MG63 (cell line): ENCODE measurements at regions not wholly inside any gene's neighbourhood (a gene's known extent, or its start where the extent isn't known, plus 50 kb on each side); places are given as distances from the start of the nearest gene placed in this dataset.

Experiments used
- DNase-seq: peaks from one replicate; pipeline ENCODE4 v3.0.0-alpha.2; 2020
- H3K27me3 ChIP-seq: fragments of 250-450 bp; sonication (Bioruptor Pico); 2 replicates; pipeline ENCODE4 v1.5.1; 2020; ENCODE audit warnings: mild to moderate bottlenecking, moderate library complexity
- H3K36me3 ChIP-seq: fragments of 250-450 bp; sonication (Bioruptor Pico); 2 replicates; pipeline ENCODE4 v1.5.1; 2020; ENCODE audit warnings: mild to moderate bottlenecking, moderate library complexity
- H3K4me3 ChIP-seq: fragments of 250-450 bp; sonication (Bioruptor Pico); 2 replicates; pipeline ENCODE4 v1.5.1; 2020; ENCODE audit warnings: mild to moderate bottlenecking, moderate library complexity
- H3K9me3 ChIP-seq: fragments of 250-450 bp; sonication (Bioruptor Pico); 2 replicates; pipeline ENCODE4 v1.5.1; 2020; ENCODE audit warnings: mild to moderate bottlenecking, moderate library complexity

DNA sequence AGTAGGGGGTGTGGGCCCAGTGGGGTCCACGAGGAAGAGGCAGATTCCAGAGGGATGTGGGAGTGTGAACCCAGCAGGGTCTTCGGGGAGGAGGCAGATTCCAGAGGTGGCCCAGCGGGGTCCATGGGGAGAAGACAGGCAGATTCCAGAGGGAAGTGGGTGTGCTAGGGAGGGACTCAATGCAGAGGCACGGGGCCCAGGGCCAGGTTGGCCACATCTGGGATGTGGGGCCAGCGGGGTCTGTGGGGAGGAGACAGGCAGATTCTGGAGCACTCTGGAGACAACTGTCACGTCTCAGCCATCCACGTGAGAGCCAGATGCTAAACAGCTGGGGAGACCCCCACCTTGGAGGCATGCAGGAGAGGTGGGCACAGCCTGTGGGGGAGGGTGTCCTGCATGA lies 582.6 kb downstream of the TBC1D22A start:
- DNase-seq = no peak
- Histone ChIP-seq H3K4me3 (no peak overlapping the region), H3K36me3 (no peaks in the 10 kb centered on the region), H3K9me3 (no peaks in the 10 kb centered on the region), H3K27me3 (no peaks in the 10 kb centered on the region; the same call in none of the 2 replicates)

DNA sequence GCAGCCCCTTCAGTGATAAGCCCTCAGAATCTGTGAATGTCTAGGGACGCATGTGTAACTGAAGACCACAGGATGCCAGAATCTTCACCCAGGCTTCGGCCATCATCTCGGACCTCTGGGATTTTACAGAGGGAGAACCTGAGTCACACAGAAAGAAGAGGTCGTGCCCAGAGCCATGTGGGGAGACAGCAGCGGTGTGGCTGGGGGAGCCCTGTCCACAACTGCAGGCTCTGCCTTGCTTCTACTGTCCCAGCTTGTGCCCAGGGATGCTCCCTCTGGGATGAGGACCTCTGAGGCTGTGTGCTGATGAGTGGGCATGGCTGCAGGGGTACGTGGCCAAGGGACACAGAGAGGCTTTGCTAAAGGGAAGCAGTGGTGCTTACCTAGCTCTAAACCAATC lies 582.0 kb downstream of the TBC1D22A start:
- Histone ChIP-seq H3K9me3 (no peaks in the 10 kb centered on the region), H3K36me3 (no peaks in the 10 kb centered on the region), H3K27me3 (no peaks in the 10 kb centered on the region; the same call in 1 of the 2 replicates), H3K4me3 (no peak overlapping the region)
- no peak for DNase-seq

DNA sequence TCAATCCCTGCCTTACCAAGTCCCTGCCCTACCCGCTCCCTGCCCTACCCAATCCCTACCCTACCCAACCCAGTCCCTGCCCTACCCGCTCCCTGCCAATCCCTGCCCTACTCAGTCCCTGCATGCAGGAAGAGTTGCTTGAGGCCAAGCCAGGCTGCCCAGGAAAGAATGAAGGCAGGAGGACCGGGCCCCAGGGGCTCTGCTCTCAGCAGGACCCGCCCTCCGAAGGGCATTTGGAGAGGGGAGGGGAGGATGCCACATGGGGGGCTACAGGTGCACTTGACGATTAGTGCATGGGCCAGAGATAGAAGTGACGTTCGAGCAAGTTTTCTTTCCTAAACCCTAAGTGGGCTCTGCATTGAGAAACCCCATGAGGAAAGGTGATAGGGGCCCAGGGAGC lies 581.2 kb downstream of the TBC1D22A start:
- Histone ChIP-seq H3K4me3 (no peak overlapping the region), H3K36me3 (no peaks in the 10 kb centered on the region), H3K9me3 (no peaks in the 10 kb centered on the region), H3K27me3 (no peaks in the 10 kb centered on the region; the same call in 1 of the 2 replicates)
- no peak for DNase-seq

DNA sequence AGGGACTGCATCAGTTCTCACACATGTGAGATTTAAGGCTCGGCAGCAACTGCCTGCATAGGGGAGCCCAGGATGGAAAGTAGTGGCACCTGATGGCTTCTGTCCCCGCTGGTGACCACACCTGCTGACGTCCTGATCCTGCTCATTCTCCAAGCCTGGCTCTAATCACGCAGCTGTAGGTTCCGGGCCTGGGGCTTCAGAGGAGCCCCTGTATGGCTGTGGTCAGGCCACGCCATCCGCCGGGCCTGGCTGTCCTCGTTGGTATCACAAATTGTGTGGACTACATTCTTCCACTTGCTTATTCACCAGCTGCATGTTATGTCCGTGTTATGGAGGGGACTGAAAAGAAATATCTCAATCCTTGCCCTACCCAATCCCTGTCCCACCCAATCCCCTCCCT lies 580.0 kb downstream of the TBC1D22A start:
- no peak overlapping the region for H3K4me3 ChIP-seq
- no peaks in the 10 kb centered on the region; the same call in 1 of the 2 replicates for H3K27me3 ChIP-seq
- H3K36me3 ChIP-seq = no peaks in the 10 kb centered on the region
- H3K9me3 ChIP-seq = no peaks in the 10 kb centered on the region
- no peak for DNase-seq

DNA sequence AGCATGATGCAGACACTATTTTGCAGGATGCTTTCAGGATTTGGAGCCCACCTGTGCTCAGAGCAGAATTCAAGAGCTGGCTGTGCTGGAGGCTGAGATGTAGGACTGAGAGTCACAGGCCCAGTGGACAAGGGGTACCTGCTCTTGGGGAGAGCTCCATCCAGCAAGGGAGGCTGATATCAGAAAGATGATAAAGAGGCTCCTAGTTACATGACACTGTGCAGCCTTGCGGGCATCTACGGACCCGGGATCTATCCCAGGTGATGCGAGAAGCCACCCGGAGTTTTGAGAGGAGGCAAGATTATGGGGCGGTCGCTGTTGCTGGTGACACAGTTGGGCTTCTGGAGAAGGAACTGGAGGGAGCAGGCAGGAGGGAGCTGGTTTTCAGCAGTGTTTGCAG lies 579.0 kb downstream of the TBC1D22A start:
- H3K9me3 ChIP-seq = no peaks in the 10 kb centered on the region
- H3K4me3 ChIP-seq = no peak overlapping the region
- no peaks in the 10 kb centered on the region for H3K36me3 ChIP-seq
- DNase-seq = no peak
- H3K27me3 ChIP-seq = no peaks in the 10 kb centered on the region; the same call in 1 of the 2 replicates

DNA sequence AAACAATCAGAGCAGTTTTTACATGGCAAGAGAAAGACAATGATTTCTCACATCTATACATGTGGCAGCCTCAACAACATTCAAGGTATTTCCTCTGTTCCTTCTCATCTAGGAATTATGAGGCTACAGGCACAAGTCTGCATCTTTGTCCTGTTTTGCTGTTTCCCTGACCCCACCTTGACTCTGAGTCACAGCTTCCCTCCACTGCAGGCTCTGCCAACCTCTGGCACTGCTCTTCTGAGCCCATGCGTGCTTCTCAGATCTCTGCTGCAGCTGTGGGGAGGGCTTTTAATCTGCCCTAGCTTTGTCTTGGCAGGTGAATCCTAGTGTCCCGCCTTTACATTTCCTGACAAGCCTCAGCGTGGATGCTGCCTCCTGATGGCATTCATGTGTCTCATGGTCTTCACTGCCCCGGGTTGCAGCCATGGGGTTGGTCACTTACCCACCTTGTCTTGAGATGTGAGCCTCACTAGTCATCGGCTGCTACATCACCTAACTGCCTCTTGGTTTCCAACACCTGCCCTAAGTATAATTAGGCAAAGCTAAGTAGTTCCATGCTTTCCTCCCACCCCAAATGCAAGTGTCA lies 578.5 kb downstream of the TBC1D22A start:
- no peaks in the 10 kb centered on the region for H3K9me3 ChIP-seq
- no peaks in the 10 kb centered on the region; the same call in 1 of the 2 replicates for H3K27me3 ChIP-seq
- no peak overlapping the region for H3K4me3 ChIP-seq
- peak; percentile 17 for DNase-seq
- H3K36me3 ChIP-seq = no peaks in the 10 kb centered on the region

DNA sequence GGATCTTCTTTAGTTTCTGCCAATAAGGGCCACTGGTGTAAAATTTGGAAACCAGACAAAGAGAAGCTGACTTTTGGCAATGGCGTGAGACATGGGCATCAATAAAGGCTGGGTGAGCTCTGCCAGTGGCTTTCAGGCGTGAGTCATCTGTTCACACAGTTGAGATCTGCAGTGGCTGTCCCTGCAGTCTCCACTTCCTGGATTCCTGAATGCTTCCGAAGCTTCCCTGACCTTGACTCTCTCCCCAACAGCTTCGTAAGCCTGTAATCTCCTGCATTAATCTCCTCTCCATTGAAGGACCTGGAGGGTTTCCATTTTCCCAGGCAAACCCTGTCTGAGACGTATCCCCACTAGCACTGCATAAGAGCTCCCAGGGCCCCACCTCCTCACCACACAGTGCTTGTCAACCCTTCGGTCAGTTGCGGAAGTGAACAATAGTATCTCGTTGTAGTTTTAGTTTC lies 574.7 kb downstream of the TBC1D22A start:
- Histone ChIP-seq H3K27me3 (no peaks in the 10 kb centered on the region; the same call in 1 of the 2 replicates), H3K36me3 (no peaks in the 10 kb centered on the region), H3K9me3 (peaks cover 7% of the 10 kb centered on the region; the same call in 1 of the 2 replicates), H3K4me3 (peak overlapping the region; percentile 28)
- peak; percentile 91 for DNase-seq

DNA sequence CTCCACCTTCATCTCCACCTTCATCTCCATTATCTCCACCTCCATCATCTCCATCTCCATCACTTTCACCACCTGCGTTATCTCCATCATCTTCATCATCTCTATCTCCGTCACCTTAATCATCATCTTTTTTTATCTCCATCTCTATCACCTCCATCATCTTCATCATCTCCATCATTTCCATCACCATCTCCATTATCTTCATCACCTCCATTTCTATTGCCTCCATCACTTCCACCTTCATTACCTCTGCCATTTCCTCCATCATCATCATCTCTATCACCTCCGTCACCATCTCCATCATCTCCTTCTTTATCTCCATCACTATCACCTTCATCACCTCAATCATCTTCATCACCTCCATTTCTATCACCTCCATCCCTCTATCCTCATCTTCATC lies 573.5 kb downstream of the TBC1D22A start:
- DNase-seq = no peak
- no peaks in the 10 kb centered on the region for H3K36me3 ChIP-seq
- H3K4me3 ChIP-seq = no peak overlapping the region
- no peaks in the 10 kb centered on the region; the same call in 1 of the 2 replicates for H3K27me3 ChIP-seq
- H3K9me3 ChIP-seq = peaks cover 7% of the 10 kb centered on the region; the same call in 1 of the 2 replicates

DNA sequence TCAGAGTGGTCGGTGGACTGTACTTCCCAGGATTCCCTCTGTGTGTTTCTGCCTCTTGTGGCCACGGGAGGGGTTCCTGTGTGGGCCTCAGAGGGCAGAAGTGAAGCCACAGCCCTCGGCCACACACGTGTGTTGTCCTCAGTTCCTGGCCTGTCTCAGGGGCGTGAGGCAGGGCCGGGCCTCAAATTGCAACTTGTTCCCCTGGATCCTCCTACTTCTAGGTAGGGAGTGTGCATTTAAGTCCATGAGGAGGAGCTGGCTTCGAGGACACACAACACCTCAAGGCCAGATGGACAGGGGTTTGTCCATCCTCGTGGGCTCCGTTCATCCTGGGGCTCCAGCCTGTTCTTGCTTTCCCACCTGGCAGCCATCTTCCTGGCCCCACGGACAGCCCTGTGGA lies 573.0 kb downstream of the TBC1D22A start:
- no peak overlapping the region for H3K4me3 ChIP-seq
- DNase-seq = no peak
- no peaks in the 10 kb centered on the region for H3K36me3 ChIP-seq
- peaks cover 7% of the 10 kb centered on the region; the same call in 1 of the 2 replicates for H3K9me3 ChIP-seq
- H3K27me3 ChIP-seq = no peaks in the 10 kb centered on the region; the same call in 1 of the 2 replicates

DNA sequence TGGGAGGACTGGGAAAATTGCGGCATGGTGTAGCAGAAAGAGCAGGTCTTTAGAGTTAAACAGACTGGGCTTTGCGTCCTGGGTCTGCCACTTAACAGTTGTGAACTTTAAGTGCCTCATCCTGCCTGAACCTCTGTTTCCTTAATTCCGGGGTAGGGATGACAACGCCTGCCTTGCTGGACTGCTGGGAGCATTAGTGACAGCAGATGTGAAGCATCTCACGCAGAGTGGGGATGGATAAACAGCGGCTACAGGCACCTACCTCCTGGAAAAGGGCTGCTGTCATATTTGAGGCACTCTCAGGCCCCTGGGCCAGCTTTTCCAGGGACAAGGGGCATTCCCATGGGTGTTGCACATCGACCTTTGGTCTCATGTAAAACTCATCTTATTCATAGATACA lies 572.2 kb downstream of the TBC1D22A start:
- no peaks in the 10 kb centered on the region for H3K36me3 ChIP-seq
- no peaks in the 10 kb centered on the region for H3K27me3 ChIP-seq
- H3K9me3 ChIP-seq = peaks cover 7% of the 10 kb centered on the region; the same call in 1 of the 2 replicates
- no peak for DNase-seq
- no peak overlapping the region for H3K4me3 ChIP-seq

DNA sequence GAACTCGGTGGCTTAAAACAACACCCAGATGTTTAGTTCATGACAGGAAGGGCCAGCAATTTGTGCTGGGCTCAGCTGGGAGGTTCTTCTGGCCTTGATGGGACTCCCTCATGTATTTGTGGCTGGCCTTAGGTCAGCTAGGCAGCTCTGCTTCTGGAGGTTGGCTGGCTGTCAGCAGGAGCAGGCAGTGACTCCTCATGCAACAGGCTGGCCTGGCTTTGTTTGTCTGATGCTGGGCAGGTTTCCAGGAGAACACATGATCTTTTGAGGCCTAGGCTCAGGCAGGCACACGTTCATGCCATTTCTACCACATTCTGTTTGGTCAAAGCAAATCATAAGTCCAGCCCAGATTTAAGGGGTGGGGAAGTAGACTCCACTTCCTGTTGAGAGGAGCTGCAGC lies 571.2 kb downstream of the TBC1D22A start:
- H3K36me3 ChIP-seq = no peaks in the 10 kb centered on the region
- H3K4me3 ChIP-seq = no peak overlapping the region
- DNase-seq = peak; percentile 86
- H3K27me3 ChIP-seq = no peaks in the 10 kb centered on the region
- peaks cover 7% of the 10 kb centered on the region; the same call in 1 of the 2 replicates for H3K9me3 ChIP-seq

DNA sequence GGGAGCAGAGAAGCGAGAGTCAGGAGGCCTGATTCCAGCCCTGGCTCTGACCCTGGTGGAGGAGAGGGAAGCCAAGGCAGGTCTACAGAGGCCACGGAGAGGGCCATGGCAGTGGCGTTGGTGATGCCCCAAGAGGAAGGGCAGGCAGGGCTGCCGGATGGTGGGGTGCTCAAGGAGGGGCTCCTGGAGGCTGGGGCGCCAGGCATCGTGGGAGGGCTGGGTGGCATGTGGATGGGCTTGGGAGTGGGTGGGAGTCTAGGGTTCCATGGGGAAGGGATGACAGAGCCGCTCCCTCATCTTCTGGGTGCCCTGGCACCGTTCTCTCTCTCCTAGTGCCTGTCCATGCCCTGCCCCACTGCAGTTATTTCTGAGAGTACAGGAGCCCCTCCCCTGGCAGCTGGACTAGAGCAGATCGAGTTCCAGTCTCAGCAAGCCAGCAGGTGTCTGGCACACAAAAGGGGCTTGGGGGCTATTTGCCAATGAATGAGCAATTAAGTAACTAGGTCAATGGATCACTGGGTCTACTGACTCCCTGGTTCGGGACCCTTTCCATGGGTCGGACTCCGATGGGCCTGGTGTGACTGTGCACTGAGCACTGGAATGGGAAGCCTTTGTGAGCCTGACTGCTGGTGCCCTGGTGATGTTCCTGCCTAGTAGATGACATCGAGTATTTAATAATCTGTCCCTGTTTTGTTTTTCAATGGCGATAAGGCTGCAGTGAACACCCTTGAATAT lies 570.0 kb downstream of the TBC1D22A start:
- Histone ChIP-seq H3K36me3 (no peaks in the 10 kb centered on the region), H3K4me3 (no peak overlapping the region), H3K9me3 (peaks cover 7% of the 10 kb centered on the region; the same call in 1 of the 2 replicates), H3K27me3 (no peaks in the 10 kb centered on the region)
- no peak for DNase-seq

DNA sequence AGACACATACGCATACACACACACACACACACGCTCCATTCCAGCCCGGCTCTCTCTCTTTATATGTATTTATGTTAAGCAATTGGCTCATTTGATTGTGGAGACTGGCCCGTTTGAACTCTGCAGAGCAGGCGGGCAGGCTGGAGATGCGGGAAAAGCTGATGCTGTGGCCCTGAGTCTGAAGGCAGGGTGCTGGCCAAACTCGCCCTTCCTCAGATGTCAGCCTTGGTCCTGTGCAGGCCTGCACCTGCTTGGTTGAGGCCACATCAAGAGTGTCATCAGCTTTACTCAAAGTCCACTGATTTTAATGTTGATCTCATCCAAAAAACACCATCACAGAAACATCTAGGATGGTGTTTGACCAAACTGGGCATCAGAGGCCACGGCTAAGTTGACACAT lies 569.3 kb downstream of the TBC1D22A start:
- Histone ChIP-seq H3K27me3 (no peaks in the 10 kb centered on the region), H3K4me3 (no peak overlapping the region), H3K36me3 (no peaks in the 10 kb centered on the region), H3K9me3 (peaks cover 7% of the 10 kb centered on the region; the same call in 1 of the 2 replicates)
- no peak for DNase-seq

DNA sequence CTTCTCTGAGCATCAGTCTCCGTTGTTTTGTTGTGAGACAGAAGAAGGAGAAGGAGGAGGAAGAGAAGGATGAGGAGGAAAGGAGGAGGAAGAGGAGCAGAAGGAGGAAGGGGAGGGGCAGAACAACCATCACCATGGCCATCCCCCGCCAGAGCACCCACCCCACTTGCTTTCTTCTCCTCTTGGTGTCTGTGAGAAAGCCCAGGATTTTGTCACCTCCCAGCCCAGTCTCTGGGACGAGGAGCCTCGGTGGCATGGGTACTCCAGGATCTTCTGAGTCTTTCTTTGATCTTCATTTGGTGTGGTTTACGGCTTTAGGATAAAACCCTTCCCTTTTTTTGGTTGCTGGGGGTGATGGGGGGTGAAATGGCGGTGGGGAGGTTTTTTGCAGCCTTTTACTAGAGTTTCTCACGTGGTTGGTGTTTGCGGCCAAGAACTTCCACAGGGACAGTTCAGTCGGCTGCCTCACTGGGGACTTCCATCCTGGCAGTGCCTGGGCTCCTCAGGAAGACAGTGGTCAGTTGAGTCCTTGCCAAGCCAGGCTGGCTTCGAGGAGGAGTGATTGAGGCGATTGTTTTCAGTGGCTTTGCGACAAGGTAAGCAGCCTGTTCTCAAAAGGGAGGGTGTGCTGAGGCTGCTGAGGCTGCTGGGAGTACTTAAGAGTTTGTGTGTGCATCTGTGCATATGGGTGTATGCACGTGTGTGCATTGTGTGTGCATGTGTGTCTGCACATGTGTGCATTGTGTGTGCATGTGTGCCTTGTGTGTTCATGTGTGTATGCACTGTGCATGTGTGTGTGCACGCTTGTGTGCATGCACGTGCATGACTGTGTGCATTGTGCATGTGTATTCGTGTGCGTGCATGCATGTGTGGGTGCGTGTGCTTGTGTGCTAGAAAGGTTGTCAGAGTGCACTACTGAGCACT lies 567.5 kb downstream of the TBC1D22A start:
- no peak overlapping the region for H3K4me3 ChIP-seq
- H3K9me3 ChIP-seq = peaks cover 7% of the 10 kb centered on the region; the same call in 1 of the 2 replicates
- H3K36me3 ChIP-seq = no peaks in the 10 kb centered on the region
- peak; percentile 9 for DNase-seq
- no peaks in the 10 kb centered on the region for H3K27me3 ChIP-seq

DNA sequence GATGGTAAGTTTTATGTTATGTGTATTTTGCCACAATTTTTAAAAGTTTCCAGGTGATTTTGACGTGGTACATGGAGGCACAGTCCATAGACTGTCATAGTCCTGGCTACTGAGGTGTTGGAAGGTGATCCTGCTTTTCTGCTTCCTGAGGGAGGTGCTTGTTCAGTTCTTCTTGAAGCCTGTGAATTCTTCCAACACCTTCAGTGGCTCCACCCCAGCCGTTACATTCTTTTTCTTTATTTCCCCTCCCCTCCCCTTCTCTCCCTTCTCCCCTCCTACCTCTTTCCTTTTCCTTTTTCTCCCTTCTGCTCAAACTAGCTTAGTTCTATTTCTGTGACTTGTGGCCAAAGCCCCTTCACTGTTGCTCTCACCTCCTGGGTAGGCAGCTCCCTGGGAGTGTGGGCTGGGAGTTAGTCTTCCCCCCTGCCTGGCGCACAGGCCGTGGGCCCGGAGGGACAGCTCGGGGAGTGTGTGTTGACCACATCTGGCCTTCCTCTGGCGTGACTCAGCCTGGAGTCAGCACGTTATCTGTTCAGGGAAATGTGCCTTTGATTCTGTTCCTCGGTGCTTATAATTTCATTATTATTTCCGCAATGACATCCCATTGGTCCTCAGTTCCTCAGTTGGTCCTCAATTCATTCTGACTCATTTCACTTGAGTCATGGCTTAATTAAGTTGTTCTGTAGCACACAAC lies 566.2 kb downstream of the TBC1D22A start:
- Histone ChIP-seq H3K36me3 (no peaks in the 10 kb centered on the region), H3K4me3 (no peak overlapping the region), H3K9me3 (peaks cover 7% of the 10 kb centered on the region; the same call in 1 of the 2 replicates), H3K27me3 (peaks cover 2% of the 10 kb centered on the region; the same call in 1 of the 2 replicates)
- DNase-seq = peak; percentile 91

DNA sequence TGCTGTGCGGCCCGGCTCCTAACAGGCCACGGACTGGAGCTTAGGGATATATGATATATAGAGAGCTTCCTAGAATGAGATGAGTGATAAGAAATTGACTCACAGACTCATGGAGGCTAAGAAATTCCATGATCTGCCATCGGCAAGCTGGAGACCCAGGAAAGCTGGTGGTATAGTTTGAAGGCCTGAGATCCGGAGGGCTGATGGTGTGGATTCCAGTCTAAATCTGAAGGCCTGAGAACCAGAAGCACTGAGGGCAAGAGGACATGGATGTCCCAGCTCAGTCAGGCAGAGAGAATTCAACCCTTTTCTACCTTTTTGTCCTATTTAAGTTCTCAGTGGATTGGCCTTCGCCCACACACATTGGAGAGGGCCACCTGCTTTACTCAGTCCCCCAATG lies 564.8 kb downstream of the TBC1D22A start:
- H3K4me3 ChIP-seq = no peak overlapping the region
- H3K27me3 ChIP-seq = peaks cover 2% of the 10 kb centered on the region; the same call in 1 of the 2 replicates
- no peak for DNase-seq
- H3K9me3 ChIP-seq = no peaks in the 10 kb centered on the region; the same call in 1 of the 2 replicates
- no peaks in the 10 kb centered on the region for H3K36me3 ChIP-seq
